SK-N-SH treated with all-trans-retinoic acid at 6 μM for 48 hours (cell line): ENCODE measurements at regions not wholly inside any gene's neighbourhood (a gene's known extent, or its start where the extent isn't known, plus 50 kb on each side); places are given as distances from the start of the nearest gene placed in this dataset.
"Not testable (repeated sequence)": the region's sequence is repeated elsewhere in the genome, so short reads cannot be mapped to it uniquely, and the experiment has no call there.

ENCODE experiments used
- CSDC2 ChIP-seq: fragments of 250-450 bp; sonication (Bioruptor Pico); IDR thresholded peaks from 2 replicates; pipeline ENCODE4 v1.5.0; 2020; ENCODE audit warnings: mild to moderate bottlenecking, moderate library complexity
- RARB ChIP-seq: fragments of 250-450 bp; sonication (Bioruptor Pico); IDR thresholded peaks from 2 replicates; pipeline ENCODE4 v1.8.0; 2021; ENCODE audit warnings: mild to moderate bottlenecking, moderate library complexity
- ZC3H10 ChIP-seq: fragments of 250-450 bp; sonication (Bioruptor Pico); IDR thresholded peaks from 2 replicates; pipeline ENCODE4 v1.5.1; 2021; ENCODE audit warnings: mild to moderate bottlenecking, moderate library complexity
- ZFP3 ChIP-seq: fragments of 250-450 bp; sonication (Bioruptor Pico); IDR thresholded peaks from 2 replicates; pipeline ENCODE4 v1.5.0; 2020; ENCODE audit warnings: mild to moderate bottlenecking, moderate library complexity
- TF ChIP-seq, protein P1 (sequence below): fragments of 250-450 bp; sonication (Bioruptor Pico); IDR thresholded peaks from 2 replicates; pipeline ENCODE4 v1.5.1; 2020; ENCODE audit warnings: low read depth, mild to moderate bottlenecking, moderate library complexity
- TF ChIP-seq, protein P2 (sequence below): fragments of 250-450 bp; sonication (Bioruptor Pico); IDR thresholded peaks from 2 replicates; pipeline ENCODE4 v1.5.0; 2020; ENCODE audit warnings: mild to moderate bottlenecking, moderate library complexity
- TF ChIP-seq, protein P3 (sequence below): fragments of 250-450 bp; sonication (Bioruptor Pico); IDR thresholded peaks from 2 replicates; pipeline ENCODE4 v1.8.0; 2020; ENCODE audit warnings: mild to moderate bottlenecking, moderate library complexity, borderline replicate concordance
- TF ChIP-seq, protein P4 (sequence below): fragments of 250-450 bp; sonication (Bioruptor Pico); IDR thresholded peaks from 2 replicates; pipeline ENCODE4 v1.5.1; 2021; ENCODE audit warnings: mild to moderate bottlenecking, moderate library complexity
- TF ChIP-seq, protein P5 (sequence below): fragments of 250-450 bp; sonication (Bioruptor Pico); IDR thresholded peaks from 2 replicates; pipeline ENCODE4 v1.8.0; 2021; ENCODE audit warnings: low read depth, mild to moderate bottlenecking, moderate library complexity, borderline replicate concordance

DNA sequence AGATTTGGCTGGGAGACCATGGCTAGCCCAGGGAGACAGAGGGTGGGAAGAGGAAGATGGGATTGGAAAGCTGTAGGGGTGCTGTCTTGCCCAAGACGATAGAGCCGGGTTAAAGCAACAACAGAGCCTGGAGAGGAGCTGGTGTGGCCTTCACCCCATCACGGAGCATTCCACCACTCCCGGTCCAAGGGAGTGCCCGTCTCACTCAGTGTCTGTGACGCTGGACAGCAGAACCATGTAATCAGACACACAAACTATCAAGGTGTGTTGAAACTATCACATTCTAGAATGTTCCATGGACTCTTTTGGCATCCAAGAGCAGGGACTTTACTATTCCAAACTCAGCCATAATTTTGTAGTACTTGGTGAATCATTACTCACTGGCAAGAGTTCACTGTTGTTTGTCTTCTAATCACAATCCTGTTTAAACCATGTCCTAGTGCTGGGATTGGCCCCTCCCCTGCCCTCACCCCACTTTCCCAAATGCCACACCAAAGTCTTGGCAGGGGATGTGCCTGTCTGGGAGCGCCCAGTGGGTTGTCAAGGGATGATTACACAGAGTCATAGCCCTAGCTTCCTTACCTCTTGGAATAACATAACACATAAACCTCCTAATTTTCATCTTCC, 187.4 kb downstream of the LAT start:
- TF ChIP-seq, protein P1, sequence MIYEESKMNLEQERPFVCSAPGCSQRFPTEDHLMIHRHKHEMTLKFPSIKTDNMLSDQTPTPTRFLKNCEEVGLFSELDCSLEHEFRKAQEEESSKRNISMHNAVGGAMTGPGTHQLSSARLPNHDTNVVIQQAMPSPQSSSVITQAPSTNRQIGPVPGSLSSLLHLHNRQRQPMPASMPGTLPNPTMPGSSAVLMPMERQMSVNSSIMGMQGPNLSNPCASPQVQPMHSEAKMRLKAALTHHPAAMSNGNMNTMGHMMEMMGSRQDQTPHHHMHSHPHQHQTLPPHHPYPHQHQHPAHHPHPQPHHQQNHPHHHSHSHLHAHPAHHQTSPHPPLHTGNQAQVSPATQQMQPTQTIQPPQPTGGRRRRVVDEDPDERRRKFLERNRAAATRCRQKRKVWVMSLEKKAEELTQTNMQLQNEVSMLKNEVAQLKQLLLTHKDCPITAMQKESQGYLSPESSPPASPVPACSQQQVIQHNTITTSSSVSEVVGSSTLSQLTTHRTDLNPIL, result not testable (repeated sequence)
- TF ChIP-seq, protein P2, sequence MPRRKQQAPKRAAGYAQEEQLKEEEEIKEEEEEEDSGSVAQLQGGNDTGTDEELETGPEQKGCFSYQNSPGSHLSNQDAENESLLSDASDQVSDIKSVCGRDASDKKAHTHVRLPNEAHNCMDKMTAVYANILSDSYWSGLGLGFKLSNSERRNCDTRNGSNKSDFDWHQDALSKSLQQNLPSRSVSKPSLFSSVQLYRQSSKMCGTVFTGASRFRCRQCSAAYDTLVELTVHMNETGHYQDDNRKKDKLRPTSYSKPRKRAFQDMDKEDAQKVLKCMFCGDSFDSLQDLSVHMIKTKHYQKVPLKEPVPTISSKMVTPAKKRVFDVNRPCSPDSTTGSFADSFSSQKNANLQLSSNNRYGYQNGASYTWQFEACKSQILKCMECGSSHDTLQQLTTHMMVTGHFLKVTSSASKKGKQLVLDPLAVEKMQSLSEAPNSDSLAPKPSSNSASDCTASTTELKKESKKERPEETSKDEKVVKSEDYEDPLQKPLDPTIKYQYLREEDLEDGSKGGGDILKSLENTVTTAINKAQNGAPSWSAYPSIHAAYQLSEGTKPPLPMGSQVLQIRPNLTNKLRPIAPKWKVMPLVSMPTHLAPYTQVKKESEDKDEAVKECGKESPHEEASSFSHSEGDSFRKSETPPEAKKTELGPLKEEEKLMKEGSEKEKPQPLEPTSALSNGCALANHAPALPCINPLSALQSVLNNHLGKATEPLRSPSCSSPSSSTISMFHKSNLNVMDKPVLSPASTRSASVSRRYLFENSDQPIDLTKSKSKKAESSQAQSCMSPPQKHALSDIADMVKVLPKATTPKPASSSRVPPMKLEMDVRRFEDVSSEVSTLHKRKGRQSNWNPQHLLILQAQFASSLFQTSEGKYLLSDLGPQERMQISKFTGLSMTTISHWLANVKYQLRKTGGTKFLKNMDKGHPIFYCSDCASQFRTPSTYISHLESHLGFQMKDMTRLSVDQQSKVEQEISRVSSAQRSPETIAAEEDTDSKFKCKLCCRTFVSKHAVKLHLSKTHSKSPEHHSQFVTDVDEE (CRISPR knock-in tag), result not testable (repeated sequence)
- TF ChIP-seq RARB; CSDC2 (CRISPR knock-in tag); ZC3H10; ZFP3 (CRISPR knock-in tag): not testable (repeated sequence)
- TF ChIP-seq, protein P3, sequence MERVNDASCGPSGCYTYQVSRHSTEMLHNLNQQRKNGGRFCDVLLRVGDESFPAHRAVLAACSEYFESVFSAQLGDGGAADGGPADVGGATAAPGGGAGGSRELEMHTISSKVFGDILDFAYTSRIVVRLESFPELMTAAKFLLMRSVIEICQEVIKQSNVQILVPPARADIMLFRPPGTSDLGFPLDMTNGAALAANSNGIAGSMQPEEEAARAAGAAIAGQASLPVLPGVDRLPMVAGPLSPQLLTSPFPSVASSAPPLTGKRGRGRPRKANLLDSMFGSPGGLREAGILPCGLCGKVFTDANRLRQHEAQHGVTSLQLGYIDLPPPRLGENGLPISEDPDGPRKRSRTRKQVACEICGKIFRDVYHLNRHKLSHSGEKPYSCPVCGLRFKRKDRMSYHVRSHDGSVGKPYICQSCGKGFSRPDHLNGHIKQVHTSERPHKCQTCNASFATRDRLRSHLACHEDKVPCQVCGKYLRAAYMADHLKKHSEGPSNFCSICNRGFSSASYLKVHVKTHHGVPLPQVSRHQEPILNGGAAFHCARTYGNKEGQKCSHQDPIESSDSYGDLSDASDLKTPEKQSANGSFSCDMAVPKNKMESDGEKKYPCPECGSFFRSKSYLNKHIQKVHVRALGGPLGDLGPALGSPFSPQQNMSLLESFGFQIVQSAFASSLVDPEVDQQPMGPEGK (CRISPR knock-in tag), result not testable (repeated sequence)
- TF ChIP-seq, protein P4, sequence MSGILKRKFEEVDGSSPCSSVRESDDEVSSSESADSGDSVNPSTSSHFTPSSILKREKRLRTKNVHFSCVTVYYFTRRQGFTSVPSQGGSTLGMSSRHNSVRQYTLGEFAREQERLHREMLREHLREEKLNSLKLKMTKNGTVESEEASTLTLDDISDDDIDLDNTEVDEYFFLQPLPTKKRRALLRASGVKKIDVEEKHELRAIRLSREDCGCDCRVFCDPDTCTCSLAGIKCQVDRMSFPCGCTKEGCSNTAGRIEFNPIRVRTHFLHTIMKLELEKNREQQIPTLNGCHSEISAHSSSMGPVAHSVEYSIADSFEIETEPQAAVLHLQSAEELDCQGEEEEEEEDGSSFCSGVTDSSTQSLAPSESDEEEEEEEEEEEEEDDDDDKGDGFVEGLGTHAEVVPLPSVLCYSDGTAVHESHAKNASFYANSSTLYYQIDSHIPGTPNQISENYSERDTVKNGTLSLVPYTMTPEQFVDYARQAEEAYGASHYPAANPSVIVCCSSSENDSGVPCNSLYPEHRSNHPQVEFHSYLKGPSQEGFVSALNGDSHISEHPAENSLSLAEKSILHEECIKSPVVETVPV (CRISPR knock-in tag), result not testable (repeated sequence)
- TF ChIP-seq, protein P5, sequence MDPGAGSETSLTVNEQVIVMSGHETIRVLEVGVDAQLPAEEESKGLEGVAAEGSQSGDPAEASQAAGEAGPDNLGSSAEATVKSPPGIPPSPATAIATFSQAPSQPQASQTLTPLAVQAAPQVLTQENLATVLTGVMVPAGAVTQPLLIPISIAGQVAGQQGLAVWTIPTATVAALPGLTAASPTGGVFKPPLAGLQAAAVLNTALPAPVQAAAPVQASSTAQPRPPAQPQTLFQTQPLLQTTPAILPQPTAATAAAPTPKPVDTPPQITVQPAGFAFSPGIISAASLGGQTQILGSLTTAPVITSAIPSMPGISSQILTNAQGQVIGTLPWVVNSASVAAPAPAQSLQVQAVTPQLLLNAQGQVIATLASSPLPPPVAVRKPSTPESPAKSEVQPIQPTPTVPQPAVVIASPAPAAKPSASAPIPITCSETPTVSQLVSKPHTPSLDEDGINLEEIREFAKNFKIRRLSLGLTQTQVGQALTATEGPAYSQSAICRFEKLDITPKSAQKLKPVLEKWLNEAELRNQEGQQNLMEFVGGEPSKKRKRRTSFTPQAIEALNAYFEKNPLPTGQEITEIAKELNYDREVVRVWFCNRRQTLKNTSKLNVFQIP, result not testable (repeated sequence)
